Fibroblast of lung (primary cell): ENCODE measurements at regions not wholly inside any gene's neighbourhood (a gene's known extent, or its start where the extent isn't known, plus 50 kb on each side); places are given as distances from the start of the nearest gene placed in this dataset.

Experiments
- DNase-seq, 2 donors: peaks; one replicate each; pipeline versions ENCODE4 v3.0.0 to v3.0.0-alpha.2; 2010; ENCODE audit warnings: low read depth in 2 of 2
- H2AFZ ChIP-seq: 2 replicates; pipeline ENCODE4 v1.5.1; 2012; ENCODE audit warnings: low read length, control low read depth, inconsistent platforms
- H3K27ac ChIP-seq: 2 replicates; pipeline ENCODE4 v1.5.1; 2011; ENCODE audit warnings: low read length, control low read depth; ENCODE audit not compliant: insufficient read depth
- H3K27me3 ChIP-seq: 2 replicates; pipeline ENCODE4 v1.5.1; 2011; ENCODE audit warnings: mild to moderate bottlenecking, low read length; ENCODE audit not compliant: control insufficient read depth, insufficient read depth
- H3K36me3 ChIP-seq: 2 replicates; pipeline ENCODE4 v1.5.1; 2011; ENCODE audit warnings: low read length; ENCODE audit not compliant: control insufficient read depth, insufficient read depth
- H3K4me1 ChIP-seq: 2 replicates; pipeline ENCODE4 v1.5.1; 2011; ENCODE audit warnings: low read length; ENCODE audit not compliant: control insufficient read depth, insufficient read depth; ENCODE audit errors: extremely low read depth
- H3K4me2 ChIP-seq: 2 replicates; pipeline ENCODE4 v1.5.1; 2011; ENCODE audit warnings: low read length, control low read depth; ENCODE audit not compliant: insufficient read depth; ENCODE audit errors: extremely low read depth
- H3K4me3 ChIP-seq, 4 experiments: fragments of 200-600 bp in 1 of 4; sonication (generic) in 1 of 4; replicated peaks in 1 of 4; 2 replicates each; pipeline ENCODE4 v1.5.1; 2011 to 2016; ENCODE audit warnings: low read length in 4 of 4, low read depth in 3 of 4, mild to moderate bottlenecking in 3 of 4, control low read depth in 2 of 4, inconsistent platforms in 1 of 4, mixed read lengths in 1 of 4; ENCODE audit not compliant: insufficient read depth in 1 of 4; ENCODE audit errors: control extremely low read depth in 1 of 4
- H3K79me2 ChIP-seq: 2 replicates; pipeline ENCODE4 v1.5.1; 2012; ENCODE audit warnings: mild to moderate bottlenecking, low read length, inconsistent platforms; ENCODE audit not compliant: control insufficient read depth, insufficient read depth
- H3K9ac ChIP-seq: 2 replicates; pipeline ENCODE4 v1.5.1; 2011; ENCODE audit warnings: mild to moderate bottlenecking, low read length, control low read depth; ENCODE audit not compliant: insufficient read depth
- H3K9me3 ChIP-seq: 2 replicates; pipeline ENCODE4 v1.5.1; 2012; ENCODE audit warnings: low read depth, low read length; ENCODE audit not compliant: control insufficient read depth, insufficient read depth
- H4K20me1 ChIP-seq: 2 replicates; pipeline ENCODE4 v1.5.1; 2011; ENCODE audit warnings: low read length; ENCODE audit not compliant: control insufficient read depth, insufficient read depth; ENCODE audit errors: extremely low read depth
- CTCF ChIP-seq, 2 donors: IDR thresholded peaks in 1 of 2; conservative IDR thresholded peaks in 1 of 2; 1 replicate in 1 of 2; 2 replicates in 1 of 2; pipeline ENCODE4 v1.5.1; 2011 to 2012; ENCODE audit warnings: low read length in 2 of 2, control low read depth in 1 of 2, inconsistent platforms in 1 of 2, low read depth in 1 of 2, mild to moderate bottlenecking in 1 of 2
- EZH2 ChIP-seq: IDR thresholded peaks from 2 replicates; pipeline ENCODE4 v1.5.1; 2012; ENCODE audit warnings: low read length, control low read depth, mild to moderate bottlenecking; ENCODE audit errors: missing control alignments

- Histone ChIP-seq H3K79me2 (no peaks in the 10 kb centered on the region), H3K9me3 (no peaks in the 10 kb centered on the region), H3K9ac (no peak overlapping the region), H3K27me3 (no peaks in the 10 kb centered on the region), H3K4me2 (no peak overlapping the region), H3K36me3 (no peaks in the 10 kb centered on the region), H3K4me3 (no peak overlapping the region), H4K20me1 (no peaks in the 10 kb centered on the region), H3K4me1 (no peaks in the 10 kb centered on the region), H2AFZ (no peak overlapping the region), H3K27ac (no peak overlapping the region)
- DNase-seq = no peak
- TF ChIP-seq CTCF (conservative IDR thresholded peaks at IDR 0.05 in 1 of 2, IDR thresholded peaks at IDR 0.05 in 1 of 2; ENCODE audit: low read depth in 1 of 2, low read length in 2 of 2) (no peak), EZH2 (no peak)
Measured at GRCh38 chr7:114786455-114786854, 135.4 kb upstream of the MDFIC start.

- TF ChIP-seq EZH2 (no peak), CTCF (conservative IDR thresholded peaks at IDR 0.05 in 1 of 2, IDR thresholded peaks at IDR 0.05 in 1 of 2; ENCODE audit: low read depth in 1 of 2, low read length in 2 of 2) (no peak)
- H3K9ac ChIP-seq = no peak overlapping the region
- H3K27ac ChIP-seq = no peak overlapping the region
- H4K20me1 ChIP-seq = no peaks in the 10 kb centered on the region
- no peaks in the 10 kb centered on the region for H3K36me3 ChIP-seq
- no peak overlapping the region for H3K4me3 ChIP-seq
- peak in 1 of 2 donors; percentile 21 for DNase-seq
- H3K27me3 ChIP-seq = no peaks in the 10 kb centered on the region
- H3K4me1 ChIP-seq = no peaks in the 10 kb centered on the region
- no peak overlapping the region for H2AFZ ChIP-seq
- no peaks in the 10 kb centered on the region for H3K9me3 ChIP-seq
- H3K4me2 ChIP-seq = no peak overlapping the region
- H3K79me2 ChIP-seq = no peaks in the 10 kb centered on the region
Measured at GRCh38 chr7:114787556-114787955, 134.3 kb upstream of the MDFIC start.

- Histone ChIP-seq H3K27me3 (no peaks in the 10 kb centered on the region), H3K4me1 (no peaks in the 10 kb centered on the region), H3K9ac (no peak overlapping the region), H3K36me3 (no peaks in the 10 kb centered on the region), H3K4me3 (no peak overlapping the region), H2AFZ (no peak overlapping the region), H3K79me2 (no peaks in the 10 kb centered on the region), H3K4me2 (no peak overlapping the region), H3K9me3 (no peaks in the 10 kb centered on the region), H3K27ac (no peak overlapping the region), H4K20me1 (no peaks in the 10 kb centered on the region)
- DNase-seq = no peak
- no peak for TF ChIP-seq EZH2
Measured at GRCh38 chr7:114788706-114789105, 133.2 kb upstream of the MDFIC start.
